ENCODE measurements at regions not wholly inside any gene's neighbourhood (a gene's known extent, or its start where the extent isn't known, plus 50 kb on each side); places are given as distances from the start of the nearest gene placed in this dataset.

GRCh38 chr7:18421297-18422002 is 74.1 kb upstream of the HDAC9 start:
- intact Hi-C loops (cut with DNase I), result no loop called here
- H3K36me3 ChIP-seq, result no peaks in the 10 kb centered on the region
- no peaks in the 10 kb centered on the region for H3K9me3 ChIP-seq
- peaks cover 14% of the 10 kb centered on the region for H3K4me1 ChIP-seq
- DNase-seq (ENCODE audit: extremely low spot score in 2 of 2), result no peak
- no peak overlapping the region for H3K4me3 ChIP-seq
- no peak for TF ChIP-seq CTCF (IDR thresholded peaks at IDR 0.05)
- TF ChIP-seq POLR2AphosphoS5 (IDR thresholded peaks at IDR 0.05; ENCODE audit: insufficient read depth in 1 of 2, low read depth in 1 of 2), result no peak
- no peak for TF ChIP-seq POLR2A (IDR thresholded peaks at IDR 0.05)
- H3K27ac ChIP-seq, result no peak overlapping the region
- no peaks in the 10 kb centered on the region for H3K27me3 ChIP-seq

- no peaks in the 10 kb centered on the region for H3K27me3 ChIP-seq
- H3K27ac ChIP-seq, result no peak overlapping the region
- H3K4me1 ChIP-seq, result peaks cover 21% of the 10 kb centered on the region
Observed at GRCh38 chr7:18425227-18425626, 70.3 kb upstream of the HDAC9 start.

GRCh38 chr7:18425838-18426445 is 69.6 kb upstream of the HDAC9 start:
- H3K9me3 ChIP-seq, result no peaks in the 10 kb centered on the region
- no peak overlapping the region for H3K27ac ChIP-seq
- H3K27me3 ChIP-seq, result no peaks in the 10 kb centered on the region
- H3K4me1 ChIP-seq, result peaks cover 16% of the 10 kb centered on the region
- H3K4me3 ChIP-seq, result no peak overlapping the region
- no peak for DNase-seq (ENCODE audit: extremely low spot score in 2 of 2)
- intact Hi-C loops (cut with DNase I), result no loop called here
- no peaks in the 10 kb centered on the region for H3K36me3 ChIP-seq
- TF ChIP-seq POLR2AphosphoS5 (IDR thresholded peaks at IDR 0.05; ENCODE audit: insufficient read depth in 1 of 2, low read depth in 1 of 2), result no peak
- TF ChIP-seq CTCF (IDR thresholded peaks at IDR 0.05), result no peak
- TF ChIP-seq POLR2A (IDR thresholded peaks at IDR 0.05), result no peak

More at GRCh38 chr7:18425227-18425626, 70.3 kb upstream of the HDAC9 start:
- no peaks in the 10 kb centered on the region for H3K36me3 ChIP-seq
- intact Hi-C loops (cut with DNase I), result no loop called here
- DNase-seq (ENCODE audit: extremely low spot score in 2 of 2), result no peak
- H3K4me3 ChIP-seq, result no peak overlapping the region
- TF ChIP-seq CTCF (IDR thresholded peaks at IDR 0.05) (no peak), POLR2A (IDR thresholded peaks at IDR 0.05) (no peak), POLR2AphosphoS5 (IDR thresholded peaks at IDR 0.05; ENCODE audit: insufficient read depth in 1 of 2, low read depth in 1 of 2) (no peak)
- H3K9me3 ChIP-seq, result no peaks in the 10 kb centered on the region

GRCh38 chr7:18426564-18427226 is 68.9 kb upstream of the HDAC9 start:
- no peaks in the 10 kb centered on the region for H3K36me3 ChIP-seq
- no peaks in the 10 kb centered on the region for H3K9me3 ChIP-seq
- H3K27me3 ChIP-seq, result no peaks in the 10 kb centered on the region
- peaks cover 15% of the 10 kb centered on the region for H3K4me1 ChIP-seq
- H3K27ac ChIP-seq, result no peak overlapping the region
- DNase-seq (ENCODE audit: extremely low spot score in 2 of 2), result no peak
- no peak overlapping the region for H3K4me3 ChIP-seq
- no peak for TF ChIP-seq CTCF (IDR thresholded peaks at IDR 0.05)
- TF ChIP-seq POLR2A (IDR thresholded peaks at IDR 0.05), result no peak
- peak in 1 of 2 donors; percentile 25 for TF ChIP-seq POLR2AphosphoS5 (IDR thresholded peaks at IDR 0.05; ENCODE audit: insufficient read depth in 1 of 2, low read depth in 1 of 2)
- intact Hi-C loops (cut with DNase I), result no loop called here
